Suppressor macrophage (primary cell): ENCODE measurements at regions not wholly inside any gene's neighbourhood (a gene's known extent, or its start where the extent isn't known, plus 50 kb on each side); places are given as distances from the start of the nearest gene placed in this dataset.

ENCODE experiments used
- DNase-seq, 4 experiments: peaks; one replicate each; pipeline ENCODE4 v3.0.0-alpha.2; 2020 to 2022

DNA sequence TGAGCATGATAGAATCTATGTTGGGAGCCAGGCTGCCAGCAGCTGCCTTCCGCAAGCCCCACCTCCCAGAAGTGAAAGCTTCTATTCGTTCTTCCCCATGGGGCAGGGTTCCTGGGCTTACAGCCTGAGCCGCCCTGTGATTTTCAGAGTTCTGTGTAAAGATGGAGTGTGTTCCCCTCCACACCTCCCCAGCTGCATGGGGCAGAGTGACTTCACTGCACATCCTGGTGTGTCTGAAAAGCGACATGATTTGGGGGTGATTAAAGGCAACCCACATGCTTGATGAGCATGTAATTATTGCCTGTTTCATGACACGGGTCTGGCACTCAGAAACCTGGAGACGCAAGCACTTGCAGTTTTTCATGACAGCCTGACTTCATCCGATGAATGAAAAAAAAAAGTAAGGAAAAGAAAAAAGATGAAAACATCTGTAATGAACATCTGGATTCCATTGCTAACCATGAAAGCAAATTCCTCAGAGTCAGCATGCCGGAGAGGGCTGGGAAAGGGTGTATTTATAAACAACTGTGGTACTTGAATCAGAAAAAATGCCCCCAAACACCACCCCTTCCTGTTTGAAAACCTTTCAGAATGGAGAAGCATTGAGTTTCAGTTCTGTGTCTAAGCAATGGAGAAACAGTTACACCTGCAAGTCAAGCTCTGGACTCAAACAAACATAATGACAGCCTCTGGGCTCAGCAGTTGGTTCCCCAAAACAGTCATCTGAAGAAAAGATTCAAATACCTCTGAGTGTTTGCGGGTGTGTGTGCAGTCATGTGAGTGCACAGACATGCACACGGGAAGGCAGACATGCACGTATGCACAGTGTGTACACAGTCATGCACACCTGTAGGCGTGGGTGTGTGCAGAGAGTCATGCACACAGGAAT, 266.0 kb downstream of the ENGASE start:
- no peak for DNase-seq

- DNase-seq, result no peak
Measured at GRCh38 chr17:79339321-79339720, 264.7 kb downstream of the ENGASE start.

GRCh38 chr17:79338604-79339003, 264.0 kb downstream of the ENGASE start:
- DNase-seq, result no peak

DNA sequence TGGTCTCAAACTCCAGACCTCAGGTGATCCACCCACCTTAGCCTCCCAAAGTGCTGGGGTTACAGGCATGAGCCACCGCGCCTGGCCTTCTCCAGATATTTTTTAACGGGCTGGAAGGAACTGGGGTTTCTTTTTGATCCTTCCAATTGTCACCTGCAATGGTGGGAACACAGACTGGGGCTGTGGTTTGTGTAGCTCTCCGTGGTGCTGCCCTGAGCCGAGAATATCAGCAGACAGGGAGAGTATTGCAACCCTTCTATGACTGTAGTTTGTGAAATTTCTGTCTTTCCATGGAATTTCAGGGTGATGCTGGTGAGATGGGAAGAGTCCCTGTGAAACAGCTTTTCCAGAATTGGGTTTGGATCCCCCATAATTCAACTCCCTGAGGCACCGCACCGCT, 263.5 kb downstream of the ENGASE start:
- no peak for DNase-seq

DNA sequence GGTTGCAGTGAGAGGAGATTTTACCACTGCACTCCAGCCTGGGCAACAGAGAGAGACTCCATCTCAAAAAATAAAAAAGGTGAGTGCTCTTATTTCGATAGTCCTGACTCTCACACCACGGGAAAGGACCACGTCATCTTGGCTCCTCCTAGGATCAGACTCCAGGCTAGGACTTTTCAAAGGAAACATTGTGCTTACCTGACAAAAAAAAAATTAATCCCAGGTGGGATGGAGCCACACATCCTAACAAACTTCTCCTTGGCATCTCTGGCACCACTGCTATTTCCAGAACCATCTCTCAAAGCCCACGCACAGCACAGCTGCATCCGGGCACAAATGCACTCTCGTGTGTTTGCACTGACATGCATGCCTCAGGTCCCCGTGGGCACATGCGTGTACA, 262.4 kb downstream of the ENGASE start:
- no peak for DNase-seq

DNA sequence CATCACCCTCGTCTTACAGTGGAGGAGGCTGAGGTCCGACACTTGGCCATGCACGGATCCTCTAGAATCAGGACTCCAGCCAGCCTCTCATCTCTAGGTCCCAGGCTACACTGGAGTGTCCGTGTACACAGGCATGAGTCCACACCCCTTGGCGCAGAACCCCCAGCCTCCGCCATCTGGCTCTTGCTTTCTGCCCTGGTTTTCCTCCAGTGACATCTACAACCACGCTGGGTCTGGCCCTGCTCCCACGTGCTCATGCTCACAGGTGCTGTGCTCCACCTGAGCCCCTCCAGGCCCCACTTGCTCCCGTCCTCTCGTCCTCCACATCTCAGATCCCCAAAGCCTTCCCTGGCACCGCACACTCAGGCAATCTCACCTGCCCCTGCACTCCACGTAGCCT, 260.8 kb downstream of the ENGASE start:
- no peak for DNase-seq

DNA sequence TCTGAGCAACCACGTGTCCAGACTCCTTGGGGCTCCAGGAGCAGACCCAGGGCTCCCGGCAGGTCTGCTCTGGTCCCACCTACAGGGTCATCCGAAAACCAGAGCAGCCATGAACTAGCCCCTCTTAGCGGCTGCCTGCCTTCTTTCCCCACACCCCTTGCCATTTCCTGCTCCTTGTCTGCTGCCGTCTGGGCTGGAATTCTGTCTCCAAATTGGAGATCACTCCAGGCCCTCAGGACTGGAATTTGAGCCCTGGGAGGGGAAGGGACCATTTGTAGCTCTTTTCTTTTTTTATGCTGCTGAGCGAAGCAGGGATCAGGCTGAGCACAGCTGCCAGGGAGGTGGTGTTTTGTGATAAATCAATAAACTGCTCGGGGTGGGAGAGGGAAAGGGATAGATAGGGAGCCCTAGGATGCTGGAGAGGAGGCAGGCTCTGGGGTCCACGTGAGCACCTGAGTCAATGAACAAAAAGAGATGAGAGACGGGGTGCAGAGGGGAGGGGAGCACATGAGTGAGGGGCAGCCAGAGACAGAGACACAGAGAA, 257.5 kb downstream of the ENGASE start:
- no peak for DNase-seq

DNA sequence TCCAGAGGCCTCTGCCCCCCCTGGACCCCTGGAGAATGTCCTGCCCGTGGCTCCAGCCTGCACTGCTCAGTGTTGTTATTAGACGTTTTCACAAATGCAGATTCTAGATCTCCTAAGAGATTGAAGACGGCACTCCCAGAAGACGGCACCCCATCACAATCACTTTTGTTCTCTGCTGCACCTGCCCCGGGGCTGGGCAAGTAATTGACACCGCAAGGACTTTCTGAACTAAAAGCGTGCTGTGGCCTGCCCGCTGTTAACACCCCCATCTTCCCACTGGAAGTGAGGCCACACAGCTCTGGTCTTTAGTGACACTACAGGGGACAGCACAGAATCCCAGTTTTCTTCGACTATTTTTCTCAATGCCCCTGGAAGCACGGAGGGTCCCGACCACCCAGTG, 256.9 kb downstream of the ENGASE start:
- DNase-seq, result no peak

GRCh38 chr17:79330696-79331095, 256.1 kb downstream of the ENGASE start:
- no peak for DNase-seq

DNA sequence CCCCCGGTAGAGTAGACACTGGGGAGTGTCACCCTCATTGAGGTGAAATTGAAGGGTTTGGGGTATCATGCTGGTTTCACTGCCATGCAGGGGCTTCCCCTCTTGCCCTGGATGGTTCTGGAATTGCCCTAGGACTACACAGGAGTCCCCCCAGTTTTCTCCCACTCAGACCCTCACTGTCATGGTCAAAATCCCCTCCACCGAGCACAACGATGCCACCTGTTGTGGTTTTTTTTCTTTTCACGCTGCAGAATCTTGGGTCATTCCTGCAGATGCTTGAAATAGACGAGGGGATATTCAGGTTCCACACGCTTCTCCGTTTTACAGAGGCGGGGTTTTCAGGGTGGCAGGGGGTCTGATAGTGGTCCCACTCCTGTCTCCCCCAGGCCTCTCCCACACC, 255.6 kb downstream of the ENGASE start:
- DNase-seq, result no peak

DNA sequence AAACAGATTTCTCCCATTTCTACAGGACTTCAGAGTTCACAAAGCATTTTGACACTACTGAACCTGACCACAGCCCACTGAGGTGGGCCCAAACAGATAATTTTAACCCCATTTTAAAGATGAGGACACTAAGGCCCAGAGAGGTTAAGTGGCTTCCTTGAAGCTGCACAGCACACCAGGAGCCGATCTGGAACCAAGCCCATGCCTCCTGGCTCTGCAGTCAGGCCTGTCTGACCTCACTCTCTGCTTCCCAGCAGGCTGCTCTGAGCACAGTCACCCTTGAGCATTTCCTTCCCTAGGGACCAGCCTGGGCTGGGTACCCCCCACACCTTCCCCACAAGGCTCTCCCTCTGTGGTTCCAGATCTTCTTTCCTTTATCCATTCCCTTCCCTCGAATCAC, 252.2 kb downstream of the ENGASE start:
- DNase-seq, result no peak

DNA sequence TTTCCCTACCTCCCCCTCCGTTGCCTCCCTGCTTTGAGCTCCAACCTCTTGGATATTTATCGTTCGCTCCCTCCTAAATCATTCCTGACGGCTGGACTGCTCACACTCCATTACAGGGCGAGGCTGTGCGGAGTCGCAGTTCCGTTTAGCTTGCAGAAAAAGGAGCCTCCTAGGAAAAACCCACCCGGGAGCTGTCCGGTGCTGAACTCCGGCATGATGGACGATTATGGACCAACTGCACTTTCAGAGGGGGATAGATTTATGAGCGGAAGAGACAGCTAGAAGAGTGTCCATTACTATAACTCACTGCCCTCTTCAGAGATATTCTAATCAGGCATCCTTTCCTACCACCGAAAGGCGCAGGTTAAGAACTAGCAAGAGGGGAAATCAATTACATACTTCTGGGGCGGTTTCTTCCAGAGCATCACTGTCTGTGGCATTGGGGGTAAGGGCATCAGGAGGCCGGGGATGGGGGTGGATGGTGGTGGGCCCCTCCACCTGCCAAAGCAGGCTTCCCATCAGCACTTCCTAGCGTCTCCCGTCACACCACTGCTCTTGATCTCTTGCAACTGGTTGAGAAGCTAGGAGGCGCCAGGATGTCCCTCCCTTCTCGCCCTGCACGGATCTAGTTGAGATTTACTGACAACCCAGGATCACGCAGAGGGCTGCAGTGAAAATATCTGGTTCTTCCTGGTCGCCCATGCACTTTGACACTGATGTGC, 251.2 kb downstream of the ENGASE start:
- peak in 1 of 4 experiments; percentile 9 for DNase-seq

DNA sequence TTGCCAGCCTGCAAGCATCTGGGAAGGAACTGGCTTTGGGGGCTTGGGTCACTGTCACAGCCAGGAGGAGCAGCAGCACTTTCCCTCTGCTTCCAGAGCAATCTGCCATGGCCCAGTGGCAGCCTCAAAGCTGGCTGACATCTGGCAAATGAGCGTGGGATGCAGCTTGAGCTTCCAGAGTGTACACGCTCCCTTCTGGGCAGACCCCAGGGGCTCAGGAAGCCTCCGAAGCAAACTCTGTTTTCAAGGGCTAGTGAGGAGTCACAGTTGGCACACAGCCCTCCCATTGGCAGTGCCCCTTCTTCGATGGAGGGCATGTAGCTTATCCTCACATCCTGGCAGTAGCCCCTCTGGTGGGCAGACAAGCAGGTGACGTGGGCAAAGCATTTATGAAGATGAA, 249.6 kb downstream of the ENGASE start:
- no peak for DNase-seq

DNA sequence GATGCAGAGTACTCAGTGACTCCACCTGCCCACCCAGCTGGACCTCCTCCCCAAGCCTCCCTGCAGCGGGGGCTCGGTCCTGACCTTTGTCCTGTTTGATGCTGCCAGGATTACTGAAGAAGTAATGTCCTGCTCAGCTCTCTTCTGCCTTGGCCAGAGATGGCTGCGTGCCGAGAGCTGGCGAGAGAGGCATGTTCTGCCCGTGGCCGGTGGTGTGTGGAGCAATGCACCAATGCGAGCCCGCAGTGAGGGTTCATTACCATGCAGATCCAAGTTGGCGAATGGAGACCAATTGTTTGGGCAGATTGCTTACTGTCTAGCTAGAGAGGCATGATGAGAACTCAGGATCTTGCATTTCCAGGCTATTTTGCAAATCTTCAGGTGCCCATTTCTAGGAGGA, 248.9 kb downstream of the ENGASE start:
- no peak for DNase-seq

- no peak for DNase-seq
Measured at GRCh38 chr17:79322211-79323123, 247.8 kb downstream of the ENGASE start.

DNA sequence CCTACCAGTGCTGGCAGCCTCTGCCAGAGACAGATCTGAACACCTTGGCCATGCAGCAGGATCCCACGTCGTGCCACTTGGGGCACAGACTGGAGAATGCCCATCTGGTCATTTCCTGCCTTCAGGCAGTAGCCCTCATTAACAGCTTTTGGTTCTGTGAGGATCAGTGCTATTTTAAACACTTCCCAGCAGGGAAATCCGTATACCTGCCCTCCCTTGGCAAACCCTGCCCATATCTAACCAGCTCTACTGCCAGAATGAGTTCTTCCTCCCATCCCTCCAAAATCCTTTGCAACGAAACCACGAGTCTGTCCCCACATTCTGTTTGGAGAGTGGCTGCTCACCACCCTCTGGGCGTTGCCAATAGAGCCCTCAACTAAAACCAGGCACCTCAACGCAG, 245.7 kb downstream of the ENGASE start:
- DNase-seq, result no peak

DNA sequence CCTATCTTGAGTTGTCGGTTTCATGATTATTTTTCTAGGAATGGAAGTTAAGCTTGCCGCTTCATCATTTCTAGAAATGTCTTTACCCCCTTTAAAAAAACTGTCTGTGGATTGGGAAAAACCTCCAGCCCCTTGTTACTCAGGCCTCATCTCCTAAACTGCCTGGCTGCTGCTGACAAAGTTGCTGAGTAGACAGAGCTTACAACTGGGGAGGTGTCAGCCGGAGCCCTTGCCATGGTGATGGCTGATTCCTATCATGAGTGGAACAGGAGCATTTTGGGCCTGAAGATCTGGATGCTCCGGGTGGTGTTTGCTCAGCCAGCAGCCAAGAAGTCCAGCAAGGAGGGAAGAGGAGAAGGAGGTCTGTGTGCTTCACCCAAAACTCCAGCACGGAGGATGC, 243.3 kb downstream of the ENGASE start:
- DNase-seq, result no peak

DNA sequence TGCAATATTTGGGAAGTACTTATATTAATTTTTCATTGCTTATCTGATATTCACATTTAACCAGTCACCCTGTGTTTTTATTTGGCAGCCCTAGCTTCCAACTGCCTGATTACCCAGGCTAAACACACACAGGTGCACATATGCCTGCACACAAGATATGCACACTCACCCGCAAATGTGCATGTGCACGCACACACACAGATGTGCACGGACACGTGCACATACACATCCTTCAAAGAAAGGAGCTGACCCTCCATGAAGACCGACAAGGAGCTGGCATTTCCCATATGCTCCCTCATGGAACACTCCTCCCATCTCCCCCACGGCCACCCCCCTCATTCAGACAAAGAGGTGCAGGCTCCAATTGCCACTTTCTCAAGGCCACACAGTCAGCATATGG, 242.2 kb downstream of the ENGASE start:
- no peak for DNase-seq

DNA sequence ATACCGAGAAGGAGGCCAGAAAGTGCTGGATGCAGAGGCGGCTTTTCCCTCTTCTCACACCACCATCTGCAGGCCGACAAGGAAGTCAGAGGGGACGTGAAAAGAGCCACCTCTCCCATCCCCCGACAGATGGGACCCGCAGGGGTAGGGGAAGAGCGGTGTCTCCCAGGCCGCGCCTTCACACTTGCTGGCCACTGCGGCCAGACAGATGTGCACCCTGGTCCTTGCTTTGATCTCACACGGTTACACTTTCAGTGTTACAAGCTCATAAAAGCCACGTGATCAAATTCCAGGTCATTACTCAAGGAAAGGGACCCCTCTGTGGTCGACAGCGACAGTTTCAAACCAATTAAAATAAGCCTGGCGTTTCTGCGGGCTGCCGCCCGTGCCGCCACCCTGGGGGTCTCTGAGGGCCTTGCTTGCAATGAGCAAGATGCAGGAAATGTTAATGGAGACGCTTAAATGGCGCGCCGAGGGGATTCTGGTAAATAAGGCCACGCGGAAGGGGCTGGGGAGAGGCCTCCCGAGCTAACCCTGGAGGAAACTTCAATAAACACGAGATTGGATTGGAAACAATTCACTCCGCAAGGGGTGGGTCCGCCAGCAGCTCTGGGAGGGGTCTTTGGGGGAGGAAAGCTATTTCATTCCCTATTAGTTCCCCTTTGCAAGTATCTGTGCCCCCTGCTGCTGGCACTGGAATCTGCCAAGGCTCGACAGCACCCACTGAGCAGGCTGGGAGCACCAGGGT, 240.9 kb downstream of the ENGASE start:
- no peak for DNase-seq

- no peak for DNase-seq
Measured at GRCh38 chr17:79314617-79315357, 240.2 kb downstream of the ENGASE start.

DNA sequence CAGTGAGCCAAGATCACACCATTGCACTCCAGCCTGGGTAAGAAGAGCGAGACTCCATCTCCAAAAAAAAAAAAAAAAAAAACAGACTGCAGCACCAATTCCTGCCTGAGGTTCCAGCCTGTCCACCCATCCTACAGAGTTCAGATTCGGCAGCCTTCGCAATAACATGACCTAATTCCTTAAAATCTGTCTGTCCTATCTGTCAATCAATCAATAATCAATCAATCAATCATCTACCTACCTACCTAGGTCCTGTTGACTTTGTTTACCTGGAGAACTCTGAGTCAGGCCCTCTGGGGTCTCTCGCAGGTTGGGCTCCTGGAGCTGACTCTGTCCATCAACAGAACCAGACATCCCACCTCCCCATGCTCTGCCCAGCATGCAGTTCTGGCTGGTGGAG, 236.7 kb downstream of the ENGASE start:
- no peak for DNase-seq
